A673 (cell line): ENCODE measurements at regions not wholly inside any gene's neighbourhood (a gene's known extent, or its start where the extent isn't known, plus 50 kb on each side); places are given as distances from the start of the nearest gene placed in this dataset.

ENCODE experiments used
- CTCF ChIP-seq: fragments of 300-800, 200-600 bp; sonication (generic); conservative IDR thresholded peaks from 2 replicates; pipeline ENCODE4 v1.5.1; 2017; ENCODE audit warnings: low read depth, mild to moderate bottlenecking, antibody characterized with exemption, low read length, moderate library complexity, mixed read lengths
- EZH2 ChIP-seq: fragments of 200-600 bp; sonication (generic); IDR thresholded peaks from 2 replicates; pipeline ENCODE4 v1.6.1; 2017; ENCODE audit warnings: borderline replicate concordance, low read depth, mild to moderate bottlenecking, mixed read lengths, antibody characterized with exemption, low read length; ENCODE audit not compliant: poor library complexity, severe bottlenecking

GRCh38 chr7:109126404-109127050 is 556.9 kb downstream of the DNAJB9 start:
- TF ChIP-seq CTCF = no peak
- TF ChIP-seq EZH2 = no peak
